ENCODE measurements at regions not wholly inside any gene's neighbourhood (a gene's known extent, or its start where the extent isn't known, plus 50 kb on each side); places are given as distances from the start of the nearest gene placed in this dataset.

GRCh38 chr9:13431692-13432091 lies 152.2 kb upstream of the MPDZ start:
- POLR2A ChIA-PET = no interaction called here
- CTCF ChIA-PET = no interaction called here
- TF ChIP-seq NFRKB (IDR thresholded peaks at IDR 0.05) (no peak), PKNOX1 (IDR thresholded peaks at IDR 0.05) (peak; percentile 9; the same call in 1 of the 2 replicates), CTBP1 (IDR thresholded peaks at IDR 0.05; ENCODE audit: borderline replicate concordance) (no peak)
- DNase-seq (ENCODE audit: extremely low spot score) = no peak

DNA sequence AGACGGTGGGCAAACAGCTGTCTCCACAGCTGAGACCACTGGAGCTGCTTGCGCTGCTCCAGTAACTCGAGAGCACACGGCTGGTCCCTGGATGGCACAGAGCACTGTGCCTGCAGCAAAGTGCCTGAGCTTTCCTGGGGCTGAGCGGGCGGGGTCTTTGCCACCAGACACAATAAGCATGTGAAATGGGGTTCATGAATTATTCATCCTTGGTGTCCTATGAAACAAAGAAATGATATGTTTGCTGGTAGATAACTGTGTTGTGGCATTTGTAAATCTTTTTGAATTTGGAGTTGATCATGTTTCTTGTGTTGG lies 151.7 kb upstream of the MPDZ start:
- no peak for TF ChIP-seq TARDBP (IDR thresholded peaks at IDR 0.05)
- TF ChIP-seq LEF1 (IDR thresholded peaks at IDR 0.05; ENCODE audit: borderline replicate concordance) = no peak
- no peak for TF ChIP-seq L3MBTL2 (conservative IDR thresholded peaks at IDR 0.05)
- no peak for TF ChIP-seq BHLHE40 (IDR thresholded peaks at IDR 0.05; ENCODE audit: borderline replicate concordance)
- no peak for TF ChIP-seq ZNF384 (IDR thresholded peaks at IDR 0.05)
- TF ChIP-seq ARNT (IDR thresholded peaks at IDR 0.05) = no peak
- no peak for TF ChIP-seq SUZ12 (IDR thresholded peaks at IDR 0.05)
- no peak for DNase-seq (ENCODE audit: extremely low spot score)
- ChIA-PET CTCF (no interaction called here), POLR2A (no interaction called here)

DNA sequence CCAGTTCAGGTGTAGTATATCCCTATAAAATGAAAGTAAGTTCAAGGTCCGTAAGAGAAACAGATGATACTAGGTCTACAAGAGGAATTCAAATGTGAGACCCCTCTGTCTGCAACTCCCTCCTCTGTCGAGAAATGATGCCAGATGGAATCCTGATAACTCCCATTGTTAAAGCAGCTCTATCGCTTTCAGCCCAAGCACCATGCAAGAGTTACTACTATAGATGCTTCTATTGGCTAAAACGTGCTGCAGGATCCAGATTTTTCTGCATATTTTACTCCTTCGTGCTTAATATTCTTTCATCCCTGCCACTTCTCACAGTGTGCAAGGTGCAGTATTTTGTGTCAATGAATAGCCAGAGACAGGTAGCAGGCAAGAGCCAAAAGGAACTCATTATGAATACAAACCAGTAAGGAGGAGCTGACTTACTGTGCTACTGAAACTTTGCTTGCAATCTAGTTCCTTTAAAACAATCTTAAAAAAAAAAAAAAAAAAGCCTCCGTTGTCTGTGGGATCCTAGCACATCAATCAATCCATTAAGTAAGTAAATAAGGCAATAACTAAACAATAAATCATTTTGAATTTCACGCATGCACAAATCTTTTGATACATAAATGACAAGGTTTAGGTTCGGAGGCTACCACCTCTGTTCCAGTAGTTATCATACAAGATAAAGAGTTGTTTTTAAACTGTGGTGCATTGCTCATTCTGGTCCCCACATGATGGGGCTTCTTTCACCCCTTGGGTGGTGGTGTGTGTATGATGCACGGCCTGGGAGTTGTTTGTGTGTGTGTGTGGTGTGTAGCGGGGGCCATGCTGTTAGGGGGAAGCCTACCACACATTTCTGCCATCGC lies 151.1 kb upstream of the MPDZ start:
- ChIA-PET POLR2A (no interaction called here), CTCF (no interaction called here)
- DNase-seq (ENCODE audit: extremely low spot score) = no peak
- TF ChIP-seq LEF1 (IDR thresholded peaks at IDR 0.05; ENCODE audit: borderline replicate concordance) (no peak), PKNOX1 (IDR thresholded peaks at IDR 0.05) (peak; percentile 84), BHLHE40 (IDR thresholded peaks at IDR 0.05; ENCODE audit: borderline replicate concordance) (no peak), ZNF384 (IDR thresholded peaks at IDR 0.05) (peak; percentile 70)

DNA sequence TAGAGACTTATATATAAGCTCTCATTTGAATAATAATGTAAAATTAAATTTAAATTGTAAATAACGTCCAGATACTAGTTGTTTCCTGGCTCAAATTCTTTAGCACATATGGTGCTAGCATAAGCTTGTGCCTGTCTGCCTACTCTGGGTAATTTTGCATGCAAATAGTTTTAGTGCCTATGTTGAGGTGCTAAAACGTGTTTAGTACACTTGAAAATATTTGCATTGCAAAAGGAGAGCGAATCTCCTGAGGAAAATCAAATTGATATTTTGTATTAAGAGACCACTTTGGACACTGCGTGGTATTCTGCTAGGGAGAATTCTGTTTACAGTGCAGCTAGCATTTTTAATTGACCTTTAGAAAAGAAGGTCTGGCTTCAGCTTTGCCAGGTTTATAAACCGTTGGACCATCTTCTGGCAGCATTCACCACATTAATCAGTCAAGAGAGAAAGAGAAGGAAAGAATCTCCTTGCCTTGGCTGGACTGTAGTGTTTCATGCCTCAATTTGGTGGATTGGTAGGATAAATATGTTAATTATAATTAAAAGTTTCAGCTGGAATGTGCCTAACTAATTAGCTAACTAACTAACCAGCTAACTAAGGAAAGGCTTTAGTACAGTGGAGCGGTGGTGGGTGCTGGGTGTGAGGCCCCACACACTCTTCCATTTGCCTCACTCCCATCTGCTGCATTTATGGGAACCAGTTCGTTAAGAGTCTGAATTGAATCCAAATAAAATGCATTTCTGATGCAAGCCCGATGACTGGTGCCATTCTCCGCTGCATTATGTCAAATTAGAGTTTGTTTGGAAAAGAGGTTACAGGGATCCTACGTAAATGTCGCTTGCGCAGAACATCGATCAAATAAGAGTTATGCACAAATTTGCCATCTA lies 150.1 kb upstream of the MPDZ start:
- ChIA-PET POLR2A (no interaction called here), CTCF (no interaction called here)
- DNase-seq (ENCODE audit: extremely low spot score) = no peak
- TF ChIP-seq FOXK2 (IDR thresholded peaks at IDR 0.05) = no peak
- no peak for TF ChIP-seq PKNOX1 (IDR thresholded peaks at IDR 0.05)
- TF ChIP-seq ARNT (IDR thresholded peaks at IDR 0.05) = no peak
- no peak for TF ChIP-seq HDGF (IDR thresholded peaks at IDR 0.05; ENCODE audit: borderline replicate concordance)
- TF ChIP-seq SUZ12 (IDR thresholded peaks at IDR 0.05) = no peak
- no peak for TF ChIP-seq L3MBTL2 (conservative IDR thresholded peaks at IDR 0.05)
- no peak for TF ChIP-seq ELF4 (IDR thresholded peaks at IDR 0.05)

GRCh38 chr9:13428766-13429165 lies 149.3 kb upstream of the MPDZ start:
- DNase-seq (ENCODE audit: extremely low spot score) = no peak
- ChIA-PET POLR2A (no interaction called here), CTCF (interaction anchor here (0.6 kb wide), 1 partner anchor 1340 kb away, joined by 3 read pairs; no protein-coding TSS in a partner anchor)

More at GRCh38 chr9:13428766-13429165, 149.3 kb upstream of the MPDZ start:
- no peak for TF ChIP-seq SP1 (IDR thresholded peaks at IDR 0.05)
- no peak for TF ChIP-seq CTBP1 (IDR thresholded peaks at IDR 0.05; ENCODE audit: borderline replicate concordance)
- TF ChIP-seq L3MBTL2 (conservative IDR thresholded peaks at IDR 0.05) = no peak
- TF ChIP-seq FOXM1 (IDR thresholded peaks at IDR 0.05; ENCODE audit: borderline replicate concordance) = no peak
- TF ChIP-seq ZNF384 (IDR thresholded peaks at IDR 0.05) = no peak
- TF ChIP-seq PKNOX1 (IDR thresholded peaks at IDR 0.05) = no peak
- TF ChIP-seq NFRKB (IDR thresholded peaks at IDR 0.05) = no peak
- TF ChIP-seq FOXA1 (IDR thresholded peaks at IDR 0.05) = no peak
- TF ChIP-seq ARNT (IDR thresholded peaks at IDR 0.05) = no peak
- no peak for TF ChIP-seq BHLHE40 (IDR thresholded peaks at IDR 0.05; ENCODE audit: borderline replicate concordance)
- no peak for TF ChIP-seq LEF1 (IDR thresholded peaks at IDR 0.05; ENCODE audit: borderline replicate concordance)
- no peak for TF ChIP-seq ELF4 (IDR thresholded peaks at IDR 0.05)
- no peak for TF ChIP-seq HDGF (IDR thresholded peaks at IDR 0.05; ENCODE audit: borderline replicate concordance)
- TF ChIP-seq FOXK2 (IDR thresholded peaks at IDR 0.05) = no peak

Data from HEK293T (cell line).